ENCODE measurements at regions not wholly inside any gene's neighbourhood (a gene's known extent, or its start where the extent isn't known, plus 50 kb on each side); places are given as distances from the start of the nearest gene placed in this dataset.

GRCh38 chr10:4354382-4354812 is 471.6 kb upstream of the AKR1E2 start:
- no peak for TF ChIP-seq POLR2A (IDR thresholded peaks at IDR 0.05)
- no peak for TF ChIP-seq CTCF (IDR thresholded peaks at IDR 0.05)
- TF ChIP-seq EP300 (IDR thresholded peaks at IDR 0.05): no peak
